NCI-H1092 (cell line): ENCODE measurements at regions not wholly inside any gene's neighbourhood (a gene's known extent, or its start where the extent isn't known, plus 50 kb on each side); places are given as distances from the start of the nearest gene placed in this dataset.

Source experiments
- DNase-seq: peaks from one replicate; lab custom pipeline; 2025; lab: John Stamatoyannopoulos, UW

DNA sequence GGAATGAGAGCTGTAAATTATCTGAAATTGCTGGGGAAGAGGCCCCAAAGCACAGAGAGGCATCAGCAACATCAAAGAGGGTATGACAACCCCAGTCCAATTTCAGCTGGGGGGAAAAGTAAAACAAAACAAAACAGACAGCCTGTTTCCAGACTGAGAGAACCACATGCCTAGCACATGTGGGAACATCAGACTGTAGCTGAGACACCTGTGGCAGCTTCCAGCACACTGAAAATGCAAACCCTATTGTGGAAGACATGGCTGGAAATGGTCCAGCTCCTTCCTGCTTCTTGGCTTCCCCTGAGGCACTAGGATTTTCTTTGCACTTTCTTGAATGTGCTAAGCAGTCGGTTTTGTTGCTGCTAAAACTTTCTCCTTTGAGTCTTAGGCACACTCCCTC is 240.9 kb upstream of the STS start:
- DNase-seq = no peak

DNA sequence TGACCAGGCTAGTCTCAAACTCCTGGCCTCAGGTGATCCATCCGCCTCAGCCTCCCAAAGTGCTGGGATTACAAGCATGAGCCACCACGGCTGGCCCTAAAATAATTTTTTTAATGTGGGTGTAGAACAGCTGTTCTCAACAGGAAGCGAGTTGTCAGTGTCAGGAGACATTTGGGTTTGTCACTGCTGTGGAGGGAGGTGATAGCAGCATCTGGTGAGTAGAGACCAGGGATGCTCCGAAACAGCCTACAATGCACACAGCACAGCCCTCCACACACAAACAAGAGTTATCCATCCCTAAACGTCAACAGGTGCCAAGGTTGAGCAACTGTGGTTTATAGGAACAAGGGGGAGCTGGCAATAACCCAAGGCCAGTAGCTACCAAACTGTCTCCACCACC is 243.4 kb upstream of the STS start:
- no peak for DNase-seq

DNA sequence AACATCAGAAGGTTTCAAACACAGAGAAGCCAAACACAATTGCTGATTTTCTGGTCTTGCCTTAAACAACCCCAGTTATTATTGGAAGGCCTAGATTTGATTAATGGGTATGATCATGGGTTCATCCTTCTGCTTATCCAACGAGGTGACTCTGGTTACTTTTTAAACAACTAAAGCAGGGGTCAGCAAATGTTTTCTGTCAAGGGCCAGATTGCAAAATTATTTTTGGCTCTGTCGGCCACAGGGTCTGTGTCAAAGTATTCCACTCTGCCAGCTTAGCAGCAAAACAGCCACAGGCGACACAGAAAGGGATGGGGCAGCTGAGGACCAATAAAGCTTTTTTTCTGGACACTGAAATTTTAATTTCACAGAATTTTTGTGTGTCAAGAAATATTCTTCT is 249.1 kb upstream of the STS start:
- DNase-seq = no peak

DNA sequence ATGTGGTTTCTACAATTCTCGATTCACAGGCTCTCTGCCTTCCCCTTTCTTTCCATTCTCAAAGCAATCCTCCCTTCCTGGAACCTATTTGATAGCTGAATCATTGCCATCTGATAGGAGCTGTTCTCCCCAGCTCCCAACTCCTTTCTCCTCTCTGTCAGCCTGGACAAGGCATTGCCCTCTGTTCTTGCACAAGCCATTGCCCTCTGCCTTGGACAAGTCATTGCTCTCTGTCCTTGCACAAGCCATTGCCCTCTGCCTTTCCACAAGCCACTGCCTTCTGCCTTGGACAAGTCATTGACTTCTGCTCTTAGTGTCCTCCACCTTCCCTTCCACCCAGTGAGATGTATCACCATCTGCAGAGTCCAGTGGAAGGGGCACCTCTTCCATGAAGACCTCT is 256.1 kb upstream of the STS start:
- no peak for DNase-seq

DNA sequence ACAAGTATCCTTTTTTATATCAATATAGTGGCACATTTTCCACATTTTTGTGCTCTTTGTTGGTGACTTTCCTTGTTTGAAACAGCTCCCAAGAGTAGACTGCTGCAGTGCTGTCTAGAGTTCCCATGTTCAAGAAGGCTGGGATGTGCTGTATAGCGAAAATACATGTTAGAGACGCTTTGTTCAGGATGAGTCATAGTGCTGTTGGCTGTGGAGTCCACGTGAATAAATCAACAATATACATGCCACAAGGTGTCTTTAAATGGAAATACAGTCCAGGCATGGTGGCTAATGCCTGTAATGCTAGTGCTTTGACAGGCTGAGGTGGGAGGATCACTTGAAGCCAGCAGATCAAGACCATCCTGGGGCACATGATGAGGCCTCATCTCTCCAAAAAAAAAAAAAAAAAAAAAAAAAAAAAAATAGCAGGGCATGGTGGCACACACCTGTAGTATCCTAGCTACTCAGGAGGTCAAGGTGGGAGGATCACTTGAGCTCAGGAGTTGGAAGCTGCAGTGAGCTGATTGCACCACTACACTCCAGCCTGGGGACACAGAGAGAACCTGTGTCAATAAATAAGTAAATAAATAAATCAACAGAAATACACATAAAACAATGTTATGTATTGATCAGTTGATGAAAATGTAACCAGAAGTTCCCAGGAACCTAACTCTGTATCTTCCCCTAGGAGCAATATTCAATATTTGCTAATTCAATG is 256.8 kb upstream of the STS start:
- DNase-seq = no peak

DNA sequence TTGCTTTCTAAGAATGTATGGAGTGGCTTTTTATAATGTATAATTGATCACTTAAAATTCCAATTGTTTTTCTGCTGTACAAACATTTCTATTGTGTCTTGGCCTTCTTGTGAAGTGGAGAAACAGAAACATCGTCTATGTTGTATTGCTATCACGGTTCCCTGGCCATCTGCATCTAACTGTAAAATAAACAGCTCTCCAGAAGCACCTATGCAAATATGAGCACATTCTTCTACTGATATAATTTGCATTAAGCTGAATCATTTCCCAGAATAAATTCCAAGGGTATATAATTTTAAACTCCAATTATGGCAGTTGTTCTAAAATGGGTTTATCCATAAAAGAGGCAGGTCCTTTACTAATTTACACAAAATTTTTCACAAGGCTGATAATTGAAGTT is 261.6 kb upstream of the STS start:
- DNase-seq = no peak

DNA sequence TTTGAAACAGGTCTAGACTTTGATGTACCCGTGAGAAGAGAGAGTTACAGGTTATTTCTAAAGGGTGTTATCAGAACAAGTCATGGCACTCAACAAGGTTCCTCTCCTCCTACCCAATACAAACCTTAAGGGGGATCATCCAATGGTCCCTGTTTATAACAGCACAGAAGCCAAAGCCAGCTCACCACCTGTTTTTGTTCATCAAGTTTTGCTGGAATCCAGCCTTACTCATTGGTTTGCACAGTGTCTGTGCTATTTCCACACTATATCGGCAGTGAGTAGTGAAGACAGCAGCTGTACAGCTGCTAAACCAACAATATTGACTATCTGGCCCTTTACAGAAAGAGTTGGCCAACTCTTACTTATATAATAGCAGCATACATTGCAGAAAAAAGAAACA is 262.1 kb upstream of the STS start:
- no peak for DNase-seq

DNA sequence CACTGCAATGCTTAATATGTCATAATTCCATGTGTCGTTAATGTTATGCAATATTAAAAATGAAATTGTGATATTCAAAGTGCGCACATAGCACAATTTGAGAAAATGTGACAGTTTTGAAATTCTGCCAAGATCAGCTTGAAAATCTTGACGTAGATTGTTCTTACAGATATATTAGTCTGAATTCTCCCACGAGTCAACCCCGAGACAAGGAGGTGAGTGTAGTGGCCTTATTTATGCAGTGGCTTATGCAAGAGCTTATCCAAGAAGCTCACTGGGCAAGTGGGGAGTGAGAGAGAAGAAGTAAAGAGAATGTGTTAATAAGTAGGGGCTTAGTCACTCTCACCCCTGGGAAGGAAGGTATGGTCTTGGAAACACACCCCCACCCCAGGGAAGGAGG is 286.1 kb upstream of the STS start:
- no peak for DNase-seq

DNA sequence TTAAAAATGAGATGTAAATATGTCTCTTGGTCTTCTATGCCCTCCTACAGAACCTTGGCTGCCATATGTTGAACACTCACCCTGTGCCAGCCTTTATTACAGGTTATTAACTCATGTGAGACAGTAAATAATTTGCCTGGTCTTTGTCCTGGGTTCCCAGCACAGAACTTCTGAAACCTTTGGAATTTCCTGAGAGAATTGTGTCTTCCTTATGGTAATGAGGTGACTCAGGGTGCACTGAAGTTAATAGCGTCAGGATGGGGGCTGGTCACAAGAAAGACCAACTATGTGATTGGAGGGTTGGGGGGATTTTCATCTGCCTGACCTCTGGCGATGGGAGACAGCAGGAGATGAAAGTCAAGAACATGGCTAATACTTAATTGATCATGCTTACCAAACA is 289.8 kb upstream of the STS start:
- DNase-seq = no peak

DNA sequence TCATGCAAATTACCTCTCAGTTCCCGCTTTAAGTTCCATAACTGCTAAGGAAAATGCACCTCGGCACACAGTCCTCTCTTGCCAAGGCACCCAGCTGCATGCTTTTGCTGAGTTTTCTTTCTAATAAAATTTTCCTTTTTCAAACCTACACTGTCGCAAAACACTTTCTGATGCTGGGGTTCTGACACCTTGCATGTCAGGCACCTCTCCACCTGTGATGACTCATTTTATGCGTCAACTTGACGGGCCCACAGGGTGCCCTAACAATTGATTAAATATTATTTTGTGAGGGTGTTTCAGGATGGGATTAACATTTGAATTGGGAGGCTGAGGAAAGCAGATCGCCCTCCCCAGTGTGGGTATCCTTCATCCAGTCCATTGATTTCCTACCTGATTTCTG is 291.0 kb upstream of the STS start:
- DNase-seq = no peak

DNA sequence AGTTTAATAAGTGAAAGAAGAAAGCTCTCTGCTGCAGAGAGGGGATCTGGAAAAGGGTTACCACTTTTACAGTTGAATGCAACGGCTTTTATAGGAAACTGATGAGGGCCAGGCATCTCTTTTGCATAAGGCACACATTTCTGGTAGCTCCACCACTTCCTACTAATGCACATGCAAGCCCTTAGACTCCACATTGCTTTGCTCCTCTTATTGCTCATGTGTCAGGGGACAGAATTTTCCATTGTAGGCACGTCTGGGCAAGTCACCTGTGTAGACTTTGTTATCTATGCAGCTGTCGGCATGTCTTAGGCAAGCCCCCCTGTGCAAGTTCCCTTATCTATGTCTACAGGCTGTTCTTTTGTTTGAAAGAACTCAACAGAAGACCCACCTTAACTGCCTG is 294.6 kb upstream of the STS start:
- DNase-seq = no peak

DNA sequence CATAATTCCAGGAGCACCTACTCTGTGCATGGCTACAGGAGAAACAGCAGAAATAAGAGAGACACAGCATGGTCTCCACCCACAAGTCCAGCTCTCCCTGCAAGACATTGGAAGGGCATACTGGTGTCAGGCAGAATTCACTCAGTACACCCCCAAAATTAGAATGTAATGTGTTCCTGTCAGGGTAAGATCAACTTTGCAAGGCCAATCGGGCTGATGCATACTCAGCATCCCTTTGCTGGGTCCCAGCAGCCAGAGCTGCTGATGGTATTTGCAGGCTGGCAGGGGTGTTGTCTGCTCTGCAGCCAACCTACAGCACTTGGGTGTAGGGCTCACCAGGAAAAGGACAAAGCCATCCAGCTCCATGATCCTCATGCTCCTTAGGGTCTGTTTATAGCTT is 295.4 kb upstream of the STS start:
- no peak for DNase-seq

DNA sequence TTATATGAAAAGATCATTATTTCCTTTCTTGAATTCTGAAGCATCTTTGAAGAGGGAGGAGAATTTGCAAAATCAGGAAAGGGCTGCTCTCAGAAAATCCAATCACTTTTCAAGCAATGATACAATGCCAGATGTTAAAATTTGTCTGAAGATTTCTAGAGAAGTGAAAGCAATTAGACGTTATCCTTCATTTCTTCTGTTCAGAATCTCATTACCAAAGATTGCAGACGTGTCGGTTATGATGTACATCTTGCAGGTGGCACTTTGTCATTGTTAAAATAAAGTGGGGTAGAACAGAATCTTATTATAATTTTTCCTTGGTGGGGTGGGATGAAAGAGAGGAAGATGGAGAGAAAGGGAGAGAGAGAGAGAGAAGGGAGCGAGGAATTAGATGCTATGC is 296.4 kb upstream of the STS start:
- DNase-seq = no peak

DNA sequence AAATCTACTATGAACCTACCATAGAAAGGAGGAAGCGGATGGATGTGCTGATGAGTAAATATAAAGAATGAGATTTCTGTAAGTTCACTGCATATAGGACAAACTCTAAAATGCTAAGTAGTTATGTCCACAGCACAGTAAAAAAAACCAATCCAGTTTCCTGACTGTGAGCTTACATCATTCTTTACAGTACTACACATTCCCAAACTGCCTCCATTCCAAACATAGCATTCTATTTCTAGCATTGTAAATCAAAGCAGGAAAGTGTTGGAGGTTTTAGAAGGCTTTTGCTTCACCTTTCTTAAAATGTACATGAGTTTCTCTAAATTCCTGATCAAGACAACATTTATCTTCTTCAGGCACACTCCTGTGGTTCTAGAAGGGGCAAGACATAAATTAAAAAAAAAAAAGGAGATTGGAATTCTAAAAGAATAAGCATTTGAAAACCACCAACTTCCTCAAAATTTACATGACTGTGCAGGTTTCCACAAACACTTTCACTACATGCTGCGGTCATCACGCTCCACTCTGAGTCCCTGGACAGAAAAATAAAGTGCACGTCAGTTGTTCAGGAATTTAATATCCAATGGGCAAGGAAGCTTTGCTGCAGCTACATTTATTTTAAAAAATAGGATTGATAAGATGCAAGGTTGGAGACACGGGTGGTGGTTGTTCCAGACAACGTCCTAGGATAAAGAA is 297.6 kb upstream of the STS start:
- DNase-seq = no peak

DNA sequence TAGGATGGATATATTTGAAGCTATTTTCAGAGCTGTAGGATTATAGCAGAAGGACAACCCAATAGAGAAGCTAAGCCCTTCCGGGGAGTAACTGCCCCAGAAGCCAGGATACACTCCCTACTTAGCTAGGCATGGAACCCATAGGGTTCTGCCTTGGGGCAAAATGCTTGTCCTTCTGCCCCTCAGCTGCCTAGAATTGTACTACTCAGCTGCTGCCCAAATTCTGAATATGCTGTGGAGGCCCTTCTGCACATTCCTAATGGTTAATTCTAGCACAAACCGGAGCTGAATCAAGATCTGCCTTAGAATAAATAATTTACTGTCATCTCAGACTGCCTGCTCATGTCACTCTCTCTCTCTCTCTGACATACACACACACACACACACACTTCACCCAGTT is 297.7 kb upstream of the VCX3A start:
- DNase-seq = no peak

DNA sequence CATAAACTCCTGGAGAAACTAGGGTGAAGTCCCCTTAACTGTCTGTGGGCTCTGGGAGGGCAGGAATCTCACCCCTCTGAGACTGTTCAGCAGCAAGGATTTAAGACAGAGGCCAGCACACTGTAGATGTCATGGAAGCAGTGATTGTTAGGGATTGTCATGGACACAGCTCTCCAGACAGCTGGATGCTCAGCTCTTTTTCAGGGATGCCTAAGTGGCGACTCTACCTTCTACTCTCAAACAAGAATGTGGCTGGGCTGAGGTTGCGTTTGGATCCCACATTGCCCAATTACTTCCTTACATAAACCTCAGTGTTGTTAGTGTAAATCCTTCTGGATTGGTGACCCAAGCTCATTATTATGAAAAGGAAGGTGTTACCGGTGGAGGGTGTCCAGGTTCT is 291.9 kb upstream of the VCX3A start:
- DNase-seq = no peak

DNA sequence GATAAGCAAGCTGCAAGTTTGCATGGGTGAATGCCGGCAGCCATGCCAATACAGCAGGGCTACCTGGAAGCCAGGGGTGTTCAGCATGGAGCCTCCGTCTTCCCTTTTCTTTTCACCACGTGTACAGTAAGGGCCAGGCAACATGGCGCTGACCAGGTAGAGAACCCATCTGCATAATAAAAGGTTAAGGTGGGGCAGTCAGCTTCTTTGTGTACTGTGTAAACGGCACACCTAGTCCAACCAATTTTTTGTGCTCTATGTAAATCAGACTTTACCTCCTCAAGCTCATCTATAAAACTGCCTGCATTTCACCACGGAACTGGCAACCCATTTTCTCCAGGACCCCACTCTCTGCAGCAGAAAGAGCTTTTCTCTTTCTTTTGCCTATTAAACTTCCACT is 286.8 kb upstream of the VCX3A start:
- DNase-seq = no peak

DNA sequence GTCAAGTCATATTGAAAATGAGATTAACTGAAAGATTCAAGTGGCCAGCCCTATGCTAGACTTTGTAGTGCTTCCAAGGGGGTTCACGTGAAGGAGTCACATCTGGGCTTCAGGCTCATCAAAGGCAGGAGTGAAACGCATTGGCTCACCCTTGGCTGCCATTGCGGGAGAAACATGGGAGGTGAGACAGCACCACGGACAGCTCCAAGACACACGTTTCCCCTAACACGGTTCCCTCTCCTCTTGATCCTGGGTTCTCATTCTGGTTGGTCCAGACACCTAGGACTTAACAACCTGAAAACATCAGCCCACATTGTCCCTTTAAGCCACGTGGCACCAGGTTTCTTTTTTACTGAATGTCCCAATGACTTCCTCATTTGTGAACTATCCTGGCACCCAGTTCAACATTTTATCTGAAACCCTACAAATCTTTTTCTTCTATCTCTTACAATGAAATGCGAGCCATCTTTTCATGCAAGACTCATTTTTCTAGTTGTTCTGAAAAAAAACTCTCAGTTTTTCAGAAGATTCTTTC is 279.0 kb upstream of the VCX3A start:
- DNase-seq = no peak

DNA sequence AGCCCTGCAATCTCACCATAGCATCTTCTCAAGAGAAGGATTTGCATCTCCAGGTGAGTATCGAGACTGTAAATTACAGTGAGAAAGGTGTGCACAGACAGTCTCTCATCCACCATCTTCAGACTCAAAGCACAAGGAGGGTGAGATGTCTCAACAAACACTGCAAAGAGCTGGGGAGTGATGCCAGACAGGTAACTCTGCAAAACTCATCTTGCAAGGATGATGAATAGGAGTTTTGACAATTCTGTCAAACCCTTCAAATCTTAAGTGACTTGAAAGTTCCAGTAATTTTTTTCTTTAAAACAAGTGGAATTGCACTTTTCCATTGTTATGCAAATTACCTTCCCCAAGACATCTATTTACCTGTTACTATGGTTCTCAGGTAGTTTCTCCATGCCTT is 277.2 kb upstream of the VCX3A start:
- no peak for DNase-seq

DNA sequence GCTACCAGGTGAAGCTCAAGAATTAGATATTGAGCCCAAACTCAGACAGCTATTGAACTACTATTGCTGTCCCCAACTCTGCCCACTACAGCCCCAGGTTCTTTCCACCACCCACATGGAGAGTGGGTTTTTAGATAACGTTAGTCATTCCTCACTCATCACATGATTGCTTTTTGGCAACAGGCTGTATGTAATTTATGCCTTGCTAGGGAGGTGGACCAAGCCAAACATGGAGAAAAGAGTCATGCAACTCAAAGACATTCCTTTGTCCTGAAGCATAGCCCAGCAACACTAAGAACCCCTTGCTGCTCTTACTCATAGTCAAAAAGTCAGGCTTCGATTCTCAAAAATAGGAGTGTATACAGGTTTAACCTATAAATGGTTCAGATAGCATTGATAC is 275.9 kb upstream of the VCX3A start:
- DNase-seq = no peak

DNA sequence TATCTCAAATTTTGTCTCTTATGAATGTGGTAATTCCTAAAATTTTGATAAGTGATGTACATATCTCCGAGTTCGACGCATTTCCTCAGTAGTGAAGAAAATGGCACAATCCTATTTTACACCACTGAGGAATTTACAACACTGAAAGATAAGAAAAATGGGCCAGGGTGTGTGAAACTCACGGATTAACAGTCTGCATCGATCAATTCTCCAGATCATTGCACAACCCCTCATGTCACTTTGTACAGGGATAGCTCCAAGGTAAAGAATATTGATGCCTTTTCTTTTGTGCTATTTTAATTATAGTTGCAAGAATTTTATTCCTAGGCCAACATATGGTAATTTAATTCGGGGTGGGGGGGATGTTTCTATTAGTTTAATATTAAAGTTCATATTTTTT is 268.7 kb upstream of the VCX3A start:
- DNase-seq = no peak

DNA sequence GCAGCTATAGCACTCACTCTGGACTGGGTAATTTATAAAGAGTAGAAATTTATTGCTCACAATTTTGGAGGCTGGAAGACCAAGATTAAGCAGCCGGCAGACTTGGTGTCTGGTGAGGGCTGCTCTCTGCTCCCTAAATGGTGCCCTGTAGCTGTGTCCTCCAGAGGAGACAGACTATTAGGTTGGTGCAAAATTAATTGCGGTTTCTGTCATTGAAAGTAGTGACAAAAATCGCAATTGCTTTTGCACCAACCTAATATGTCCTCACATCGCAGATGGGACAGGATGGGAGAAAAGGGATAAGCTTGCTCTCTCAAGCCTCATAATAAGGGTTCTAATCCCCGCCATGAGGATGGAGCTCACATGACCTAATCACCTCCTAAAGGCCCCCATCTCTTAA is 258.1 kb upstream of the VCX3A start:
- no peak for DNase-seq

DNA sequence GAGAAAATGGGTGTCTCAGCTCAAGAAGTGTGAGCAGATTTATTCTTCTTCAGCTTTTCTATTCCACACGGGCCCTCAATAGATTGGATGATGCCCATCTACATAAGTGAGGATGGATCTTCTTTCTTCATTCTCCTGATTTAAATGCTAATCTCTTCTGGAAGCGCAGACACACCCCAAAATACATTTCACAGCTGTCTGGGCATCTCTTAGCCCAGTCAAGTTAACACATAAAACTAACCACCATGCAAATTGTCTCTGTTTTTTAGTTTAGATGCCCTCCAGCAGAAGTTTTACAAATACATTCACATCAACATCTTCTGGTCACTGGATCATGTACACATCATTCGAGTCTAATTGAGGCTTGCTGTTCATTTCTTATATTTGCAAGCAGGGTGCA is 249.0 kb upstream of the VCX3A start:
- DNase-seq = no peak

DNA sequence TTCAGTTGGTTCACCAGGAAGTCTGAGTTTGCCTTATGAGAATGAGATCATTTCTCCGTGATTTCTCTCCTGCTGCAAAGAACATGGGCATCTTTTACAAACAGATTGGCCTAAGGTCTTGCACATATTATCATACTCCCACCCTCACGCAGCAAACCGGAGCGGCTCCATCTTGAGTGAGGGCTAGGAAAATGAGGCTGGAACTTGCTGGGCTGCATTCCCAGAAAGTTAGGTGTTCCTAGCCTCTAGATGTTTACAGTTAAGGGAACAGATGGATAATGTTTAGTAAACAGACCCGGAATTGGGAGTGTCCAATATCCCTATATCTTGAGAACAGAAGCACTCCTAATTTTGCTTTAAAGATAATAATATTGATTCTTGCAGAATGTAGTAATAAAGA is 247.9 kb upstream of the VCX3A start:
- no peak for DNase-seq
